GM19351 (cell line): ENCODE measurements at regions not wholly inside any gene's neighbourhood (a gene's known extent, or its start where the extent isn't known, plus 50 kb on each side); places are given as distances from the start of the nearest gene placed in this dataset.
"Not testable (repeated sequence)": the region's sequence is repeated elsewhere in the genome, so short reads cannot be mapped to it uniquely, and the experiment has no call there.

Source experiments
- ATAC-seq: cut with Tn5 transposase; IDR thresholded peaks from one replicate; pipeline ENCODE4 v1.9.1; 2021; ENCODE audit warnings: mild to moderate bottlenecking, moderate library complexity; ENCODE audit not compliant: unreplicated experiment

- no peak for ATAC-seq
Measured at GRCh38 chr6:140537211-140537610, 1162.8 kb upstream of the CITED2 start.

- ATAC-seq = no peak
Measured at GRCh38 chr6:140535511-140535910, 1161.1 kb upstream of the CITED2 start.

- no peak for ATAC-seq
Measured at GRCh38 chr6:140533526-140533925, 1159.1 kb upstream of the CITED2 start.

GRCh38 chr6:140504776-140505175 lies 1130.3 kb upstream of the CITED2 start:
- no peak for ATAC-seq

- ATAC-seq = no peak
Measured at GRCh38 chr6:140500849-140501248, 1126.4 kb upstream of the CITED2 start.

GRCh38 chr6:140499607-140500006 lies 1125.2 kb upstream of the CITED2 start:
- no peak for ATAC-seq

- ATAC-seq = no peak
Measured at GRCh38 chr6:140494321-140495108, 1120.1 kb upstream of the CITED2 start.

GRCh38 chr6:140493470-140493869 lies 1119.0 kb upstream of the CITED2 start:
- not testable (repeated sequence) for ATAC-seq

- no peak for ATAC-seq
Measured at GRCh38 chr6:140490081-140490480, 1115.6 kb upstream of the CITED2 start.

GRCh38 chr6:140487586-140487985 lies 1113.1 kb upstream of the CITED2 start:
- no peak for ATAC-seq

GRCh38 chr6:140486450-140487361 lies 1112.3 kb upstream of the CITED2 start:
- peak; percentile 17 for ATAC-seq

GRCh38 chr6:140485740-140486449 lies 1111.4 kb upstream of the CITED2 start:
- peak; percentile 70 for ATAC-seq

GRCh38 chr6:140480852-140481251 lies 1106.4 kb upstream of the CITED2 start:
- no peak for ATAC-seq

- no peak for ATAC-seq
Measured at GRCh38 chr6:140478631-140479030, 1104.2 kb upstream of the CITED2 start.

- ATAC-seq = no peak
Measured at GRCh38 chr6:140475086-140475485, 1100.6 kb upstream of the CITED2 start.

GRCh38 chr6:140464720-140465119 lies 1090.3 kb upstream of the CITED2 start:
- no peak for ATAC-seq

GRCh38 chr6:140463312-140463710 lies 1088.9 kb upstream of the CITED2 start:
- no peak for ATAC-seq

- ATAC-seq = no peak
Measured at GRCh38 chr6:140462453-140463311, 1088.2 kb upstream of the CITED2 start.

- ATAC-seq = no peak
Measured at GRCh38 chr6:140462076-140462452, 1087.6 kb upstream of the CITED2 start.

GRCh38 chr6:140460267-140460666 lies 1085.8 kb upstream of the CITED2 start:
- no peak for ATAC-seq
